ENCODE measurements at regions not wholly inside any gene's neighbourhood (a gene's known extent, or its start where the extent isn't known, plus 50 kb on each side); places are given as distances from the start of the nearest gene placed in this dataset.

- intact Hi-C loops (cut with micrococcal nuclease), result no loop called here
- Histone ChIP-seq H3K36me3 (ENCODE audit: control insufficient read depth in 2 of 2, extremely low read depth in 1 of 2, insufficient read depth in 2 of 2, low read length in 2 of 2) (no peaks in the 10 kb centered on the region), H2AFZ (ENCODE audit: low read depth, low read length) (no peak overlapping the region), H3K4me2 (ENCODE audit: insufficient read depth, low read length) (no peak overlapping the region), H3K4me1 (ENCODE audit: control insufficient read depth, extremely low read depth, insufficient read depth, low read length) (no peaks in the 10 kb centered on the region), H3K9me1 (replicated peaks; ENCODE audit: control insufficient read depth, extremely low read depth, insufficient read depth, low read length) (no peaks in the 10 kb centered on the region), H3K9me3 (replicated peaks; ENCODE audit: control insufficient read depth, insufficient read depth, low read length) (no peaks in the 10 kb centered on the region), H3K4me3 (replicated peaks in 1 of 3; ENCODE audit: insufficient read depth in 1 of 3, low read depth in 1 of 3, low read length in 3 of 3) (no peak overlapping the region), H3K27ac (ENCODE audit: insufficient read depth, low read depth, low read length) (no peak overlapping the region), H3K9ac (replicated peaks; ENCODE audit: extremely low read depth, insufficient read depth, low read length) (no peak overlapping the region), H4K20me1 (replicated peaks; ENCODE audit: control insufficient read depth, extremely low read depth, insufficient read depth, low read length) (no peaks in the 10 kb centered on the region), H3K79me2 (ENCODE audit: control insufficient read depth, insufficient read depth, low read length) (no peaks in the 10 kb centered on the region), H3K27me3 (ENCODE audit: control insufficient read depth in 2 of 2, insufficient read depth in 2 of 2, low read length in 2 of 2) (no peaks in the 10 kb centered on the region)
- DNase-seq (ENCODE audit: low read depth, low spot score) (no peak), FAIRE-seq (no peak)
- BruUV-seq (replicated peaks), result no TSS peak
- no peak for TF ChIP-seq FOS (IDR thresholded peaks at IDR 0.05; ENCODE audit: borderline replicate concordance, insufficient read depth, low read length)
- TF ChIP-seq MYC (IDR thresholded peaks at IDR 0.05; ENCODE audit: low read depth, low read length), result no peak
- TF ChIP-seq EZH2 (IDR thresholded peaks at IDR 0.05; ENCODE audit: borderline replicate concordance, low read depth, low read length, severe bottlenecking), result no peak
- no peak for TF ChIP-seq MAX (IDR thresholded peaks at IDR 0.05; ENCODE audit: insufficient read depth, insufficient read length)
- no peak for TF ChIP-seq POLR2A (IDR thresholded peaks at IDR 0.05; ENCODE audit: low read depth, low read length)
- no peak for TF ChIP-seq POLR2AphosphoS5 (IDR thresholded peaks at IDR 0.05; ENCODE audit: insufficient read depth, low read depth, low read length)
- TF ChIP-seq CTCF (IDR thresholded peaks at IDR 0.05; ENCODE audit: extremely low read depth in 1 of 2, insufficient read depth in 1 of 2, low read depth in 1 of 2, low read length in 2 of 2), result no peak
- no peak for TF ChIP-seq JUN (IDR thresholded peaks at IDR 0.05; ENCODE audit: borderline replicate concordance, insufficient read depth, insufficient read length, low read depth)
- TF ChIP-seq GATA2 (IDR thresholded peaks at IDR 0.05; ENCODE audit: insufficient read depth, insufficient read length, low read depth, low read length), result no peak
- CTCF ChIA-PET, result interaction anchor here (0.8 to 1.2 kb wide), 2 partner anchors 34 to 160 kb away, joined by 3 read pairs; no protein-coding TSS in a partner anchor
- dilution Hi-C loops (cut with MboI; ENCODE audit: extremely low pct_ligation_motif_present, low sequenced_read_pairs), result no loop called here
- POLR2A ChIA-PET, result no interaction called here
Measured at GRCh38 chr2:216787851-216788540, 71.9 kb downstream of the TNP1 start.
